ENCODE measurements at regions not wholly inside any gene's neighbourhood (a gene's known extent, or its start where the extent isn't known, plus 50 kb on each side); places are given as distances from the start of the nearest gene placed in this dataset.

GRCh38 chr5:54848581-54848980, 136.8 kb downstream of the ESM1 start:
- TF ChIP-seq CTCF (IDR thresholded peaks at IDR 0.05 in 4 of 5, conservative IDR thresholded peaks at IDR 0.05 in 1 of 5) (no peak), POLR2A (IDR thresholded peaks at IDR 0.05) (no peak)
